Activated CD8-positive, alpha-beta memory T cell treated with anti-CD3 and anti-CD28 coated beads, Interleukin-2, amount 50 U/mL, for 24 hours (primary cell): ENCODE measurements at regions not wholly inside any gene's neighbourhood (a gene's known extent, or its start where the extent isn't known, plus 50 kb on each side); places are given as distances from the start of the nearest gene placed in this dataset.
"Not testable (repeated sequence)": the region's sequence is repeated elsewhere in the genome, so short reads cannot be mapped to it uniquely, and the experiment has no call there.

ENCODE experiments used
- DNase-seq: peaks from one replicate; pipeline ENCODE4 v3.0.0-alpha.2; 2020; ENCODE audit errors: extremely low read depth

DNA sequence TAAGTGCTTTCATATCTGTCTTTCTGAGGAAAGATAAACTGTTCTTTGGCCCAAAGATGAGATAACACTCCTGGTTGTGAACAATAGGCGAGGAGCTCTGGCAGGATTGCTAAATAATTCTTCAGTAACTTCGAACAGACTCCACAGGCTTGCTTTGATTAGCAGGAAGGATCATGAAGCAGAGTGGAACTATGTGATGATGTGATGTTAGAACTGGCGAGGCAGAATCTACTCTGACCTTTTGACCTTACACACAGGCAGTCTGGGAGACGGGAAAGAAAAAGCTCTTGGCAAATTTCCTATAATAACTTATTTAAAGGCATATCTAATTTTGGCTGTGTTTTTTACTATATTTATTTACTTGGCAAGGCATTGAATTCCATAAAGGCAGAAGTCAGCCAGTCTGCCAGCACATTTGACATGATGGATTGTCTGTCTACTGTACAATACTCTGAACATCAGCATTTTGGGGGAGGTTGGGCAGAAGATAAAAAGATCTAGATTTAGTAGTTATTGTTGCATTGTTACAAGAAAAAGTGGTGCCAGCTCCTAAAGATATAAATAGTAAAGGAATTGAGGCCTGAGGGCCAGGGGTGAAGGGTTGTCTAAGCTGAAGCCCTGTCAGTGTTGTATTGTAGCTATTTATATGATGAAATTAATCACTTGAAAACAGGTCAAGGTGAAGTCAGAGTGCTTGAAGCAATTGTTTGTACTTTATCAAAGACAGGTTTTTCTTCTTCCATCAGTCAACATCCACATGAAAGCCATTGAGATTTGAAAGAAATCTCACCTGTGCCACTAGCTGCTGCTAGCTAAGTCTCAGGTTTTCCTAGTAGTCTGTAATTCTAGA lies 708.8 kb downstream of the LTN1 start:
- DNase-seq = no peak

DNA sequence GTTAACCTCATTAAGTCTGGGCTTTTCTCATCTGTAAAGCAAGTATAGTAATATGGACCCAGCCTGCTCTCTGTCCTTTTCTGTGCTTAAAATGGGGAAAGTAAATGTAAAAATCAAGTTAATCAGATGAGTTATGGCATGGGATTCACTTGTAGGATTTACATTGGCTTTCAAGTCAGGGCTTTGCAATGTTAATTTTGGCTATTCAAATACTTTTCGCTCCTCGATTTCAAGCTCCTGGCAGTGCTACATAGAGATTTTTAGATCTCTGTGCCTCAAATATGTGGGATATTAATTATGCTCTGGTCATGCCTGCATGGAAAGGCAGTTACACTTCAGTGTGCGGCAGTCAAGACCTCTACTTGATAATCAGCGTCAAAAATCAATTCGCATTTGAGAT lies 709.8 kb downstream of the LTN1 start:
- no peak for DNase-seq

DNA sequence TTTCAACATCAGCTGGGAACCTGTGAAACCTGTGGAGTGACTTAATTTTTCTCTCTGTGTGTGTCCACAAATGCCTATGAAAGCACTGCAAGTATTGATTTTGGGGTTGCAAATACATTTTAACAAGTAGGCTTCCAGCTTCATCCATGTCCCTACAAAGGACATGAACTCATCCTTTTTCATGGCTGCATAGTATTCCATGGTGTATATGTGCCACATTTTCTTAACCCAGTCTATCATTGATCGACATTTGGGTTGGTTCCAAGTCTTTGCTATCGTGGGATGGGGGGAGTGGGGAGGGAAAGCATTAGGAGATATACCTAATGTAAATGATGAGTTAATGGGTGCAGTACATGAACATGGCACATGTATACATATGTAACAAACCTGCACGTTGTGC lies 711.3 kb downstream of the LTN1 start:
- DNase-seq = not testable (repeated sequence)

DNA sequence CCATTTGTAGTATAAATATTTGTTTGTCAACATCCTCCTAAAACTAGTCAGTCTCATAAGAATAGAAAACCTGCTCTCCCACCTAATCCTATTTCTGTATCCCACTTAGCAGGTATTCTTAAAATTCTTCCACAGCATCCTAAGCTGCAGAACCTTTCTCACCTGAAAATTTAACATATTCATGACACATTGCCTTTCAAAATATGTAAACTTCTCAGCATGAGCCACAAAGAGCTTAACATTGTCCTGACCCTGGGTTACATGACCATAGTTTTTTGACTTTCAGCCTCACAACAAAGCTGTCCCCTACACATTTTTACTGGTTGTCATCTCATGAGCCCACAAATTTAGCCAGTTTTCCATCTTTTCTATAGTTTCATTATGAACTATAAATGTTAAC lies 712.1 kb downstream of the LTN1 start:
- no peak for DNase-seq

DNA sequence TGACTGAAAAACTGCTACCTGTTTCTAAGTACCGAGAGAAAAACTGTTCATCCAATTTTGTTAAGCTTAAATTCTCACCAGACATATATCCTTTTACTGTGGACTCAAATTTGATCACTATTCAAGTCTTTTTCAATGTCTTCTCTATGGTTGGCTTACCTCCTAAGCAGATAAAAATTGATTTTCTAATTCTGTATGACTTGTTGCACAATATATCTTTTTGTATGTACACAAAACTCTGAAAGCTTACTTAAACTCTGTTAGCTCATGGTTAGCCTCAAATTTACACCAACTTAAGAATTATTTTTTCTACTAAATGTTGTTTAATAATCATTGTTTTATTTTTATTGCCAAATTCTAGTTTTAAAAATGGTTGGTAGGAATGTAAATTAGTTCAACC lies 715.4 kb downstream of the LTN1 start:
- no peak for DNase-seq

DNA sequence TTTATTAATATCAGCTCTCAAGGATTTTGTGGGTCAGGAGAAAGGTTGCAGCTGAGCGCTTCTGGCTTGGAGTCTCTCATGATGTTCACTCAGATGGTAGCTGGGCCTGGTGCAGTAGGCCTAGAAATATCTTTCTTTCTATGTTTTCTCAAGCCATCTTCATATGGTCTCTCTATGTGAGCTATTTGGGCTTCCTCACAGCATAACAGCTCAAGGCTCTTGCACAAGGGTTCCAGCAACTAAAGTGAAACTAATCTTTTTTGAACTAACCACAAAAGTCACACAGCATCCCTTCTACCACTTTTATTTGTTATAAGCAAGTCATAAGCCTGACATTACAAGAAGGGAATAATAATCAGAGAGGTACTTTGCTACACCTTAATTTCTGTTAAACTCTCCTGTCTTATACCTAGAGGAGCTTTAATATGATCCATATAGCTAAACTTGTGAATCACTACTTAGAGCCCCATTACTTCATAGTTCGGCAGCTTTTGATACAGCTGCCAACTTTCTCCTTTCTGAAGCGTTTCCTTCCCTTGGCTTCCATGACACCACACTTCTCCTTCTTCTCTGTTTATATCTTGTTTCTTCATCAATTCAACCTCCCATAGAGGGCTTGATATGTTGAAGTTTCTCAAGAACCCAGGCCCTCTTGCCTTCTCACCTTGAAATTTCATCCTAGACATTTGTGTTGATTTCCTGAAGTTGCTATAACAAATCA lies 720.2 kb downstream of the LTN1 start:
- DNase-seq = no peak

DNA sequence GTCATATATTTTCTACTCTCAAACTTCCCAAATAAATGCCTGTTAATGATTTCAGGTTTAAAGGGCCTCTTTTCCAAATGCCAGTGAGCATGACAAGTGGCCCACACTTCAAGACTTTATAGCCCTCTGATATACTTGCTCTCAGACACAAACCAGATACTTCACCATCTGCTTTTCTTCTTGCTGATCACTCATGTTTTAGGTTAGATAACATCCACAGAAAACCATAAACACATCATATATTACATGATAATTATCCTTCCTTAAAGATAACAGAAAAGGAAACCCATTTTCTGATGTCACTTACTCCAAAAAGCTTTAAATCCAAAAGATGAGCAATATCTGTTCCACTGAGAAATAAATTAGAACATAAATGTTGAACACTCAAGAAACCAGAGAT lies 723.5 kb downstream of the LTN1 start:
- no peak for DNase-seq

DNA sequence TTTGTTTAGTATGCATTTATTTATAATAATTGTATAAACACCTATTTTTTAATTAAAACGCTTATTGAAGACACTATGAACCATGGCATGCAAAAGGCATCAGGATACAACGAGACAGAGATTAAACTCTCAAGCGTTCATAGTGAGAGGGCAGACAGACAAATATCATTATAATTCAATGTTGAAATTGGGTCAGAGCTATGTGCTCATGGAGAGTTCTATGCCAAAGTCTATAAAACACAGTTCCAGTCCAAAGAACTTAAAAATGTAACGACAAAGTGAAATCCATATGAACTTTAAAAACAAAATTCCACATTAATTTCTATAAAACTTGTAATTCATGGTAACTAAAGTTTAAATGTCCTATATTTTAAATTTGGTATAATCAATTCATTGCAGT lies 724.0 kb downstream of the LTN1 start:
- no peak for DNase-seq

DNA sequence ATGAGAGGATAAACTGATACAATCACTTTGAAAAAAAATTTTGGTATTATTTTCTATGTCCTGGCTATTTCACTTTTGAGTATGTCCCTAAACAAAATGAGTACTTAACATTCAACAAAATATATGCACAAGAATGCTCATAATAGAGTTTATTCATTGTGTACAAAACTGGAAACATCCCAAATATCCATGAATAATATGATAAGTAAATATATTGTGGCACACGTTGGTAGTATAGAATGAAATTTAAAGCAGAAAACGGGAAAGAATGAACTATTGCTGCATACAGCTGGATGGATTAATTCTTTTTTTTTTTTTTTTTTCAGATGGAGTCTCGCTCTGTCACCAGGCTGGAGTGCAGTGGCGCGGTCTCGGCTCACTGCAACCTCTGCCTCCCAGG lies 725.2 kb downstream of the LTN1 start:
- DNase-seq = no peak

DNA sequence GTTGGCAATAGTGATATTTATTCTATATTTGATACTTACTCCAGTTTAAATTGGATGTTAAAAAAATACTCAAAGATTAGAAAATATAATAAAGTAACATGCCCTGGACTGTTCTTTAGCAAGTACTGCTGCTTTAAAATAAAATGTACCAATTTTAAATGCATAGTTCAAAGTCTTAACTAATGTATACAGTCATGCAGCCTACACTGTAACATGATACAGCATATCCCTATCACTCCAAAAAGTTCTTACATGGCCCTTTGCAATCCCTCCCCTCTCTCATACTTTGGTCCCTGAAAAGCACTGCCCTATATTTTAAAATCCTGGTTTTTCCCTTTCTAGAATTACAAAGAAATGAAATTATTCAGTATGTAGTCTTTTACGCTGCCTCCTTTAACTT lies 726.6 kb downstream of the LTN1 start:
- DNase-seq = no peak

DNA sequence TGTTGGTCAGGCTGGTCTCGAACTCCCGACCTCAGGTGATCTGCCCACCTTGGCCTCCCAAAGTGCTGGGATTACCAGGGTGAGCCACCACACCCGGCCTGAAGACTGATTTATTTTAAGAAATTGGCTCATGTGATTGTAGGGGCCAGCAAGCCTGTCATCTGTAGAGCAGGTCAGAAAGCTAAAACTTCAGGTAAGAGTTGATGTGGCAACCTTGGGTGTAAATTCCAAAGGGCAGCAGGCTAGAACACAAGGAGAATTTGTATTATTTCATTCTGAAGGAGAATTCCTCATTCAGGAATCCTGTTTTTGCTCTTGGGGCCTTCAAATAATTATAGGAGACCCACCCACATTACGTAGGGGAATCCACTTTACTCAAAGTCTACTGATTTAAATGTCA lies 728.7 kb downstream of the LTN1 start:
- no peak for DNase-seq

DNA sequence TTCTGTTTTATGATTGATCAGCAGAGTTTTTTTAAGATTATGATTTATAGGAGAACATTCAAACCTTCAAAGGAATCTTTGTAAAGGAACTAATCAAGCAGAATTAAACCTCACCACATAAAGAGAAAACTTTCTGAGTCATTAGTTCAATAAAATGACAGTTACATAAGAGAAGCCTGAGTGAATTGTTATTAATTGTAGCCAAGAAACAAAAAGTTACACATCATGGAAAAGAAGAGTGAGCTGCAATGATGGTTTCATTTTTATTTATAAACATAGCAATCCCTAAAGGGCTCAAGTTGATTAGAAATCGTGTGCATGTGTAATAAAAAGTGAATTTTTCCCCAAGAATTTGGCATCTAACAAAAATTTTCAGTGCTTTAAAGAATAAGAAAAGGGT lies 731.4 kb downstream of the LTN1 start:
- no peak for DNase-seq

DNA sequence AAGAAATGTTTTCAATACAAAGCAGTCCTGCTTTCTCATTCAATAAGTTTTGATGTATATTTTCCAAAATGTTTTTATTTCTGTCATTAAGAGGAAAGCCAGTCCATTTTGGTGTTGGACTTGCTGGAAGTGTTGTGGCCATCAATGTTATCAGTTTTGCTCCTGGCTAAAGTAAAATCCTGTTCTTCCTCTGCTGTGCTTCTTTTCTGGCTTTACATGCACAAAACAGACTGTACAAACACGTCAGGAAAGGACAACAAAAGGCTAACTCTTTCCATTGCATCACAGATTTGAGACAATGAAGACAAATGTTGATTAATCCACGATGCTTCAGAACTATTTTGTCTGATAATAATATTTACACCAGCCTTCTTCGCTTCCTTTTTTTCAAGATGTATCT lies 735.4 kb downstream of the LTN1 start:
- DNase-seq = no peak

DNA sequence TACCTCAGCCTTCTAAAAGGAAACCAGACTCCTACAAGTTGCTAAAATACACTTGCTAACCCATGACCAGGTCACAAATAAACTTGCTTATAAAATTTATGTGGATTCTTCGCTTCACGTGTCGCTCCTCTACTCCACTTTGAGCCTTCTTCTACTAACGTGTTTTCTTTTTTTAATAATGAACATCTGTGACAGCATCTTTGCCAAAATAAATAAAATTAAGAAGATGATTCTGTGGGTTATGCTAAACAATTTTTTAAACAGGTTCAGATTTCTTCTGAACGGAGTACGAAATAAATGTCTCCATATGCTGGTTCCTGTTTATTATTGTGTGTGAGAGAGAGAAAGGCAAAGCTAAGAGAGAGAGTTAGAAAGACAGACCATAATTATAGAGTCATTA lies 735.8 kb downstream of the LTN1 start:
- DNase-seq = no peak

DNA sequence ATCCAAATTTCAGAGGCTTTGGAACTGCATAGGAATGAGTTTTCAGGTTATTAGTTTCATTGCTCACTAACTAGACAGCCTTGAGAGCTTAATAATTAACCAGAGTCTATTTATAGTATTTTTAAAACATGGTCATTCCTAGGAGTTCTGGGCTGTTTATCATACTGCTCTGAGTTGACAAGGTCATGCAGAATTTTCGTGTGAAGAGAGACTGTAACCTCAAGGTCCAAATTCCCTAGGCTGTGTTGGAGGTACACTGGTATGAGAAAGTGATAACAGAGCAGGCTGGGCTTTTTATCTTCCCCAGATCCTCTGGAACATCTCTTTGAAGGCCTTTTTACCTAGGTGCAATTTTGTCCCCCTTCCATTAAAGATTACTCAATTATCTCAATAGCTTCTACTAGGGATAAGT lies 736.3 kb downstream of the LTN1 start:
- no peak for DNase-seq

DNA sequence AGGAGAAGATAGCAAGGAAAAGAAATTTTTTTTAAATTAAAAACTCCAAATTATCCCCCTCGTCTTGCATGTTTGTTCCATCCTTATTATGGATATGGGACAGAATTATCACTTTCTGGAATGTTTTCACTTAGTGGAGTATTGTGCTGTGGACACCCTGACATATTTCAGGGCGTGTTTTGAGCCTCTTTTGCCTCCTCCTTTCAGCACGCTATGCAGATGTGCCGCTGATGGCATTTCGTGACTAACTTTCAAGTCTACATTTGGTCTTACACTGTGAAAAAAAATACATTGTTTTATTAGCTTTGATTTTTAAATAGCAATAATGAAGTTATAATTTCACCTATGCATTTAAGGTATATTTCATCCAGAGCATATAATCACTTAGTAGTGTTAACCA lies 738.7 kb downstream of the LTN1 start:
- DNase-seq = no peak

DNA sequence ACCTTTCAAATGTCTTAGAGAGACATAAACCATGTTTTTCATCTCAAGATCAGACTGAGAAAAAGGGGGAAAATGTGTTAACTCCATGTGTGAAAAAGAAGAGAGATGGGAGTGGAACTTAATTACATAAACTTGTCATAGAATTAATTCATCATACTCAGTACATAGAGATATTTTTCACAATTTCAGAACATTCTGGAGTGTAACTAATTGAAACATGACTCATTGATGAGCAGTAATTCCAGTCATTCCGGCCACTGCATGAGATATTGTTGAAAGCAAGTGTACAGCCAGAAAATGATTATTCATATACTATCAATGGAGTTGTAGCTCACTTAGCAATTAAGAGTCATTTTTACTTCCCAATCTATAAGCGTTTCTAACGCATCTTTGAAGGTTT lies 739.3 kb downstream of the LTN1 start:
- no peak for DNase-seq

DNA sequence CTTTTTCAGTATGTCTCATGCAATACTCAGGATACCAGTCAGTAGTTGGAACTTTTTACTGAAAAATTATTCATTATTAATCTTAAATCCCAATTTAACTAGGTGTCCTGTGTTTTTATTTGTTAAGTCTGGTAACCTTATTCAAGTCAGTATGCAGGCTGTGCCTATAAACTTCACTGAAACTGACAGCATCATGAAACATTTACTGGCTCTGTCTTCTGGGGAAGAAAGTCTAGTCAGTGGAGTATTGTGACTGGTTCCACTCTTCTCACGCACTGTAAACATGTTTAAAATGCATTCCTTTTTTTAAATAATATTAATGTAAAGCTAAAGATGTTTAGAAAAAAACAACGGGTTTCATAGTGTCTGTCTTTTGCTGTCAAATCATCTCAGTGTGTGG lies 739.7 kb downstream of the LTN1 start:
- no peak for DNase-seq

DNA sequence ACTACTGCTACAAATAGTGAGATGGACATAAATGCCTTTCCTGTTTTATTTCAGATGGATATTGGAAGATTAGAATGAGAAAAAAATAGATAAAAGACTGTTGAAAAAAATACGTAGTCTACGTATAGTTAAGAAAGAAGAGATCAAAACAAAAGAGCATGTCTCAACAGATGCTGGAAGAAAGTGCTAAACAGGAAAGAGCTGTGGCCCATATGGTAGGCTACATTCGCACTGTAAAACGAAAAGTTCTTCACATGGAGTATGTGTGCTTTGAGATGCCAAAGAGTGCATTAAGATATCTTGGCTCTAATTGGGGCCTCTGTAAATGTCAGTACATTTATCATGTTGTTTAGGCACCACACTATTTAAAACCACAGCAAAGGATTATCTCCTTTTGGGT lies 741.7 kb downstream of the LTN1 start:
- DNase-seq = no peak

DNA sequence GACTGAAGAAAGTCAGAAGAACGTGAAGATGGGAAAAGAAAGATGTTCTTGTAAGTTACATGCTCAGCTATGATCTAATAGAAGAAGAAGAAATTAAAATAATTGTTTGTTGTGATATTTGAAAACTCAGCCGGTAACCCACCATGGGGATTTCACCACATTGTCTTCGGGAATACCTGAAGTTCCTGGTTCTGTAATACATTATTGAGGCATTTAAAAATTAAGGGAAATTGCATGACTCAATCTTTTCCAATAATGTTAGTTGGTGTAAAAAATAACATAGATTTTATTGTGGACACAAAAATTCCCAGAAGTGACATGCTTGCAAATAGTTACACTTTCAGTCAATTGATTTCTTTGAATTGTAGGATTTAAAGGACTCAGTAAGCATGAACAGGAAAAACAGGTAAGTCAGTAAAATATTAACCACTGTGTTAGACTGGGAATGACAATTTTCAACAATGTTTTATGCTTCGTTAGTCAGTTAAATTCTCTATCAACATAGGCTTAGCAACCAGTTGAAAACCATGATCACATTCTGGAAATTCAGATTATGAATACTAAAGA lies 745.1 kb downstream of the LTN1 start:
- no peak for DNase-seq

DNA sequence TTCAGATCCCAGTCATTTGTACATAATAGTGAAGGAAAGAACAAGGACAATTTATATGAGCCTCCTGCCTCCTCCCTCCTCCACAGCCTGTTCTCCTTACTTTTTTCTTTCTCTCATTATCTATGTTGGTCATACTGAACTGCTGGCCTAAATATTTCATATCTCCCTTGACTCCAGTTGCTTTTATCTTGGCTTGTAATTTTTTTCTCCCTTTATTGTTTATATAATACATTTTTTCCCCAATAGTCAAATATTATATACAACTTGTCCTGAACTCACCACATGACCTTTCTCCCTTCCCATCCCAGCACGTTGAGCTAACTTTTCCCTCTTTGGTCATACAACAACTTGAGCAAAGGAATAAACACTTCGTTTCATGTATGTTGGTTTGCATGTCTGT lies 752.1 kb downstream of the LTN1 start:
- DNase-seq = no peak

DNA sequence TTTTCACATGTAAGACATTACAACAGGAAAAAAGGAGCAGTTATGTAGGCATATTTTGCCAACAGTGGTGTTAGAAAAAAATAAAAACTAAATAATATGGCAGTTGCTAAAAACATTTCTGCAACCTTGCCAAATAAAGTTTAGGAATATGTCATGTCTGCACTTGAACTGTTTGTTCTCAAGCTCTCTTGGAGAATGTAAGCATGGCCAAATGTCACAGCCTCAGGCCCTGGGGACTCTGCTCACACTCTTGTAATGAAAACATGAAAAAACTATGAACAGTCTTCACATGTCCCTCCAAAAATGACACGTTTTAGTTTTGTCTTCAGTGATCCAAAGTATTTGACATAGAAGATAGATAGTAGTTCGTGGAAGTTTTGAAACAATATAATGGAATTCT lies 753.3 kb downstream of the LTN1 start:
- no peak for DNase-seq

DNA sequence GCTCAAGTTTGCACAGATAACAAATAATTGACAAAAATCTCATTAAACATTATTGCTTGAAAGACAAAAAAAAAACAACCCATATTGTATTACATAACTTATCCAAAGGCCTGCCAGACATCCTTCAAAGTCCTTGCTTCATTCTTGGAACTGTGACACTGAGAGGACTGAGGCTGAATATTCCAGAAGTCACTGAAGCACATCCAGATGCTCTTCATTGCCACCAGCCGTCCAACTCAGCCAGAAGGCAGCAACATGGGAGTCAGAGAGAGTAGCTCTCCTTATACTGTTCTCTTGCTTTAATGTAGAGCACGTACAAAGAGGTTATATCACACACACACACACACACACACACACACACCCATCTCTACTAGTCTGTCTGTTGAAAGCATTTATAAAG lies 755.0 kb downstream of the LTN1 start:
- no peak for DNase-seq
